ENCODE measurements at regions not wholly inside any gene's neighbourhood (a gene's known extent, or its start where the extent isn't known, plus 50 kb on each side); places are given as distances from the start of the nearest gene placed in this dataset.
"Not testable (repeated sequence)": the region's sequence is repeated elsewhere in the genome, so short reads cannot be mapped to it uniquely, and the experiment has no call there.

- not testable (repeated sequence) for H3K9me3 Mint-ChIP-seq; H3K4me3 Mint-ChIP-seq; H3K36me3 Mint-ChIP-seq (ENCODE audit: low read depth)
Measured at GRCh38 chr20:25932806-25933205, 236.2 kb upstream of the ZNF337 start.

GRCh38 chr20:25932170-25932569, 235.5 kb upstream of the ZNF337 start:
- not testable (repeated sequence) for H3K4me3 Mint-ChIP-seq; H3K36me3 Mint-ChIP-seq (ENCODE audit: low read depth); H3K9me3 Mint-ChIP-seq; H3K4me1 Mint-ChIP-seq (ENCODE audit: low read depth); H3K27me3 Mint-ChIP-seq; H3K27ac Mint-ChIP-seq

More at GRCh38 chr20:25932806-25933205, 236.2 kb upstream of the ZNF337 start:
- H3K4me1 Mint-ChIP-seq (ENCODE audit: low read depth); H3K27me3 Mint-ChIP-seq; H3K27ac Mint-ChIP-seq: not testable (repeated sequence)

- not testable (repeated sequence) for H3K27ac Mint-ChIP-seq; H3K9me3 Mint-ChIP-seq; H3K27me3 Mint-ChIP-seq; H3K4me1 Mint-ChIP-seq (ENCODE audit: low read depth); H3K4me3 Mint-ChIP-seq; H3K36me3 Mint-ChIP-seq (ENCODE audit: low read depth)
Measured at GRCh38 chr20:25902321-25902720, 205.7 kb upstream of the ZNF337 start.

- not testable (repeated sequence) for H3K36me3 Mint-ChIP-seq (ENCODE audit: low read depth); H3K27me3 Mint-ChIP-seq; H3K9me3 Mint-ChIP-seq; H3K4me1 Mint-ChIP-seq (ENCODE audit: low read depth); H3K4me3 Mint-ChIP-seq; H3K27ac Mint-ChIP-seq
Measured at GRCh38 chr20:25898663-25899062, 202.0 kb upstream of the ZNF337 start.

GRCh38 chr20:25879096-25879495, 182.4 kb upstream of the ZNF337 start:
- H3K9me3 Mint-ChIP-seq; H3K4me1 Mint-ChIP-seq (ENCODE audit: low read depth); H3K4me3 Mint-ChIP-seq; H3K27me3 Mint-ChIP-seq; H3K27ac Mint-ChIP-seq; H3K36me3 Mint-ChIP-seq (ENCODE audit: low read depth): not testable (repeated sequence)

GRCh38 chr20:25868650-25868979, 172.0 kb upstream of the ZNF337 start:
- not testable (repeated sequence) for H3K9me3 Mint-ChIP-seq, H3K4me3 Mint-ChIP-seq

GRCh38 chr20:25867776-25868649, 171.4 kb upstream of the ZNF337 start:
- Mint-ChIP-seq H3K27ac (no peak overlapping the region), H3K4me3 (no peak overlapping the region), H3K4me1 (ENCODE audit: low read depth) (peaks cover 20% of the 10 kb centered on the region), H3K27me3 (peaks cover 50% of the 10 kb centered on the region), H3K9me3 (no peaks in the 10 kb centered on the region), H3K36me3 (ENCODE audit: low read depth) (no peaks in the 10 kb centered on the region)

More at GRCh38 chr20:25868650-25868979, 172.0 kb upstream of the ZNF337 start:
- peaks cover 19% of the 10 kb centered on the region for H3K4me1 Mint-ChIP-seq (ENCODE audit: low read depth)
- not testable (repeated sequence) for H3K27ac Mint-ChIP-seq; H3K36me3 Mint-ChIP-seq (ENCODE audit: low read depth)
- H3K27me3 Mint-ChIP-seq, result peaks cover 47% of the 10 kb centered on the region

GRCh38 chr20:25867015-25867775, 170.5 kb upstream of the ZNF337 start:
- Mint-ChIP-seq H3K4me1 (ENCODE audit: low read depth) (peaks cover 28% of the 10 kb centered on the region), H3K27me3 (peaks cover 57% of the 10 kb centered on the region), H3K4me3 (peak overlapping the region; percentile 14)
- not testable (repeated sequence) for H3K27ac Mint-ChIP-seq; H3K9me3 Mint-ChIP-seq; H3K36me3 Mint-ChIP-seq (ENCODE audit: low read depth)

- no peaks in the 10 kb centered on the region for H3K36me3 Mint-ChIP-seq (ENCODE audit: low read depth)
- peaks cover 40% of the 10 kb centered on the region for H3K4me1 Mint-ChIP-seq (ENCODE audit: low read depth)
- H3K9me3 Mint-ChIP-seq, result no peaks in the 10 kb centered on the region
- peaks cover 67% of the 10 kb centered on the region for H3K27me3 Mint-ChIP-seq
- H3K4me3 Mint-ChIP-seq, result peak overlapping the region; percentile 37
- no peak overlapping the region for H3K27ac Mint-ChIP-seq
Measured at GRCh38 chr20:25865715-25866656, 169.3 kb upstream of the ZNF337 start.

GRCh38 chr20:25864963-25865714, 168.5 kb upstream of the ZNF337 start:
- Mint-ChIP-seq H3K4me1 (ENCODE audit: low read depth) (peaks cover 48% of the 10 kb centered on the region), H3K27me3 (peaks cover 75% of the 10 kb centered on the region), H3K4me3 (peak overlapping the region; percentile 37)
- H3K36me3 Mint-ChIP-seq (ENCODE audit: low read depth); H3K27ac Mint-ChIP-seq; H3K9me3 Mint-ChIP-seq: not testable (repeated sequence)

- H3K4me1 Mint-ChIP-seq (ENCODE audit: low read depth), result peaks cover 49% of the 10 kb centered on the region
- no peaks in the 10 kb centered on the region for H3K36me3 Mint-ChIP-seq (ENCODE audit: low read depth)
- H3K9me3 Mint-ChIP-seq, result no peaks in the 10 kb centered on the region
- no peak overlapping the region for H3K27ac Mint-ChIP-seq
- H3K27me3 Mint-ChIP-seq, result peaks cover 80% of the 10 kb centered on the region
- no peak overlapping the region for H3K4me3 Mint-ChIP-seq
Measured at GRCh38 chr20:25864326-25864962, 167.8 kb upstream of the ZNF337 start.

- Mint-ChIP-seq H3K4me1 (ENCODE audit: low read depth) (peaks cover 50% of the 10 kb centered on the region), H3K4me3 (peak overlapping the region; percentile 70), H3K27me3 (peaks cover 80% of the 10 kb centered on the region), H3K36me3 (ENCODE audit: low read depth) (no peaks in the 10 kb centered on the region), H3K27ac (no peak overlapping the region), H3K9me3 (no peaks in the 10 kb centered on the region)
Measured at GRCh38 chr20:25863536-25864325, 167.1 kb upstream of the ZNF337 start.

GRCh38 chr20:25862967-25863530, 166.4 kb upstream of the ZNF337 start:
- Mint-ChIP-seq H3K27me3 (peaks cover 82% of the 10 kb centered on the region), H3K4me1 (ENCODE audit: low read depth) (peaks cover 49% of the 10 kb centered on the region), H3K4me3 (peak overlapping the region; percentile 70)
- not testable (repeated sequence) for H3K27ac Mint-ChIP-seq; H3K9me3 Mint-ChIP-seq; H3K36me3 Mint-ChIP-seq (ENCODE audit: low read depth)

Measured in stimulated activated naive CD8-positive, alpha-beta T cell treated with anti-CD3 and anti-CD28 coated beads, Interleukin-15, Interleukin-2, amounts not matched to agents 100 ng/mL and 50 ng/mL, for 24 hours (primary cell).